ENCODE measurements at regions not wholly inside any gene's neighbourhood (a gene's known extent, or its start where the extent isn't known, plus 50 kb on each side); places are given as distances from the start of the nearest gene placed in this dataset.
A peak's percentile ranks its signal among the peaks of the same experiment; 100 is the strongest.

- DNase-seq (ENCODE audit: low spot score) = peak; percentile 65
- H3K27me3 ChIP-seq (replicated peaks; ENCODE audit: insufficient read depth) = no peaks in the 10 kb centered on the region
- intact Hi-C loops (cut with DNase I) = loop anchor here (10.0 kb wide), 2 partner anchors 123 to 243 kb away; no protein-coding TSS in a partner anchor
- no peak overlapping the region for H3K4me3 ChIP-seq
- TF ChIP-seq POLR2A (IDR thresholded peaks at IDR 0.05) (no peak), POLR2AphosphoS5 (IDR thresholded peaks at IDR 0.05) (peak; percentile 65), CTCF (IDR thresholded peaks at IDR 0.05) (no peak)
- 31% methylated on average over 3 of the region's 3 CpGs for WGBS
- no peak overlapping the region for H3K27ac ChIP-seq
- H3K4me1 ChIP-seq (replicated peaks) = no peaks in the 10 kb centered on the region
- no peaks in the 10 kb centered on the region for H3K9me3 ChIP-seq
- no peaks in the 10 kb centered on the region for H3K36me3 ChIP-seq
Observed at GRCh38 chr6:80457439-80457933, 351.0 kb downstream of the BCKDHB start.

- intact Hi-C loops (cut with DNase I) = loop anchor here (10.0 kb wide), 2 partner anchors 122 to 242 kb away; no protein-coding TSS in a partner anchor
- Histone ChIP-seq H3K27ac (no peak overlapping the region), H3K9me3 (no peaks in the 10 kb centered on the region), H3K27me3 (replicated peaks; ENCODE audit: insufficient read depth) (no peaks in the 10 kb centered on the region), H3K36me3 (no peaks in the 10 kb centered on the region), H3K4me1 (replicated peaks) (no peaks in the 10 kb centered on the region), H3K4me3 (no peak overlapping the region)
- 76% methylated on average over 3 of the region's 3 CpGs for WGBS
- DNase-seq (ENCODE audit: low spot score) = no peak
- TF ChIP-seq POLR2A (IDR thresholded peaks at IDR 0.05) (no peak), CTCF (IDR thresholded peaks at IDR 0.05) (no peak), POLR2AphosphoS5 (IDR thresholded peaks at IDR 0.05) (no peak)
Observed at GRCh38 chr6:80456724-80457438, 350.4 kb downstream of the BCKDHB start.

- 70% methylated on average over 4 of the region's 4 CpGs for WGBS
- Histone ChIP-seq H3K27me3 (replicated peaks; ENCODE audit: insufficient read depth) (no peaks in the 10 kb centered on the region), H3K36me3 (no peaks in the 10 kb centered on the region), H3K9me3 (no peaks in the 10 kb centered on the region), H3K27ac (no peak overlapping the region), H3K4me3 (no peak overlapping the region), H3K4me1 (replicated peaks) (no peaks in the 10 kb centered on the region)
- intact Hi-C loops (cut with DNase I) = loop anchor here (10.0 kb wide), 2 partner anchors 120 to 240 kb away; no protein-coding TSS in a partner anchor
- TF ChIP-seq POLR2A (IDR thresholded peaks at IDR 0.05) (no peak), POLR2AphosphoS5 (IDR thresholded peaks at IDR 0.05) (no peak), CTCF (IDR thresholded peaks at IDR 0.05) (no peak)
- DNase-seq (ENCODE audit: low spot score) = no peak
Observed at GRCh38 chr6:80454661-80455365, 348.3 kb downstream of the BCKDHB start.

- no peaks in the 10 kb centered on the region for H3K27me3 ChIP-seq (replicated peaks; ENCODE audit: insufficient read depth)
- H3K27ac ChIP-seq = no peak overlapping the region
- intact Hi-C loops (cut with DNase I) = loop anchor here (10.0 kb wide), 2 partner anchors 119 to 239 kb away; no protein-coding TSS in a partner anchor
- H3K4me1 ChIP-seq (replicated peaks) = no peaks in the 10 kb centered on the region
- WGBS = 63% methylated on average over 1 of the region's 1 CpG
- no peaks in the 10 kb centered on the region for H3K9me3 ChIP-seq
- no peak for DNase-seq (ENCODE audit: low spot score)
- H3K4me3 ChIP-seq = no peak overlapping the region
- no peaks in the 10 kb centered on the region for H3K36me3 ChIP-seq
- TF ChIP-seq POLR2AphosphoS5 (IDR thresholded peaks at IDR 0.05) (no peak), CTCF (IDR thresholded peaks at IDR 0.05) (no peak), POLR2A (IDR thresholded peaks at IDR 0.05) (no peak)
Observed at GRCh38 chr6:80454197-80454596, 347.7 kb downstream of the BCKDHB start.

Data from prostate gland (tissue), 2 donors.